ENCODE measurements at regions not wholly inside any gene's neighbourhood (a gene's known extent, or its start where the extent isn't known, plus 50 kb on each side); places are given as distances from the start of the nearest gene placed in this dataset.

DNA sequence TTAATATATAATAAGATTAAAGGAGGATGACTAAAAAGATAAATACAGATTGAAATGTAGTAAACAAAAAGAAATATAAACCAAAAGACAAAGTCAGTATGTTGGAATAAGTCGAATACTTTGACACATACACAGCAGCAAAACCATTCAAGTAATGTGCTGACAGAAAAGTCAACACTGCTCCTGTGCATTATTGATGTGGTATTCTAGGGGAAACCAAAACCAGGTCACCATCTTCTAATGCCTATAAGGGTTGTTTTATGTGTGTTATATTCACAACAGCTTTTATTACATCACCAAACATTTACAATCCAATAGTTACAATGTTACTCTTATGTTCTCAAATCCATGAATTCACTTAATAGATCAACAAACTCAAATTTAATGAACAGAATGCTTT is 111.8 kb upstream of the DKK2 start:
- BruUV-seq (replicated peaks): no TSS peak
- Histone ChIP-seq H3K9me3 (replicated peaks; ENCODE audit: control insufficient read depth, insufficient read depth, low read length) (no peaks in the 10 kb centered on the region), H3K4me3 (replicated peaks in 1 of 3; ENCODE audit: insufficient read depth in 1 of 3, low read depth in 1 of 3, low read length in 3 of 3) (no peak overlapping the region), H3K27me3 (ENCODE audit: control insufficient read depth in 2 of 2, insufficient read depth in 2 of 2, low read length in 2 of 2) (no peaks in the 10 kb centered on the region), H3K4me2 (ENCODE audit: insufficient read depth, low read length) (no peak overlapping the region), H3K27ac (ENCODE audit: insufficient read depth, low read depth, low read length) (no peak overlapping the region), H3K79me2 (ENCODE audit: control insufficient read depth, insufficient read depth, low read length) (no peaks in the 10 kb centered on the region), H3K9ac (replicated peaks; ENCODE audit: extremely low read depth, insufficient read depth, low read length) (no peak overlapping the region), H2AFZ (ENCODE audit: low read depth, low read length) (no peak overlapping the region), H3K4me1 (ENCODE audit: control insufficient read depth, extremely low read depth, insufficient read depth, low read length) (no peaks in the 10 kb centered on the region), H4K20me1 (replicated peaks; ENCODE audit: control insufficient read depth, extremely low read depth, insufficient read depth, low read length) (no peaks in the 10 kb centered on the region), H3K36me3 (ENCODE audit: control insufficient read depth in 2 of 2, extremely low read depth in 1 of 2, insufficient read depth in 2 of 2, low read length in 2 of 2) (no peaks in the 10 kb centered on the region), H3K9me1 (replicated peaks; ENCODE audit: control insufficient read depth, extremely low read depth, insufficient read depth, low read length) (no peaks in the 10 kb centered on the region)
- ChIA-PET CTCF (interaction anchor here (1.3 kb wide), 1 partner anchor 12 kb away, joined by 3 read pairs; no protein-coding TSS in a partner anchor), POLR2A (no interaction called here)
- intact Hi-C loops (cut with micrococcal nuclease): loop anchor here (2.0 kb wide), 1 partner anchor 15 kb away; no protein-coding TSS in a partner anchor
- no peak for TF ChIP-seq EZH2 (IDR thresholded peaks at IDR 0.05; ENCODE audit: borderline replicate concordance, low read depth, low read length, severe bottlenecking)
- TF ChIP-seq JUN (IDR thresholded peaks at IDR 0.05; ENCODE audit: borderline replicate concordance, insufficient read depth, insufficient read length, low read depth): no peak
- TF ChIP-seq MYC (IDR thresholded peaks at IDR 0.05; ENCODE audit: low read depth, low read length): no peak
- TF ChIP-seq GATA2 (IDR thresholded peaks at IDR 0.05; ENCODE audit: insufficient read depth, insufficient read length, low read depth, low read length): no peak
- no peak for TF ChIP-seq POLR2A (IDR thresholded peaks at IDR 0.05; ENCODE audit: low read depth, low read length)
- TF ChIP-seq, protein P1, sequence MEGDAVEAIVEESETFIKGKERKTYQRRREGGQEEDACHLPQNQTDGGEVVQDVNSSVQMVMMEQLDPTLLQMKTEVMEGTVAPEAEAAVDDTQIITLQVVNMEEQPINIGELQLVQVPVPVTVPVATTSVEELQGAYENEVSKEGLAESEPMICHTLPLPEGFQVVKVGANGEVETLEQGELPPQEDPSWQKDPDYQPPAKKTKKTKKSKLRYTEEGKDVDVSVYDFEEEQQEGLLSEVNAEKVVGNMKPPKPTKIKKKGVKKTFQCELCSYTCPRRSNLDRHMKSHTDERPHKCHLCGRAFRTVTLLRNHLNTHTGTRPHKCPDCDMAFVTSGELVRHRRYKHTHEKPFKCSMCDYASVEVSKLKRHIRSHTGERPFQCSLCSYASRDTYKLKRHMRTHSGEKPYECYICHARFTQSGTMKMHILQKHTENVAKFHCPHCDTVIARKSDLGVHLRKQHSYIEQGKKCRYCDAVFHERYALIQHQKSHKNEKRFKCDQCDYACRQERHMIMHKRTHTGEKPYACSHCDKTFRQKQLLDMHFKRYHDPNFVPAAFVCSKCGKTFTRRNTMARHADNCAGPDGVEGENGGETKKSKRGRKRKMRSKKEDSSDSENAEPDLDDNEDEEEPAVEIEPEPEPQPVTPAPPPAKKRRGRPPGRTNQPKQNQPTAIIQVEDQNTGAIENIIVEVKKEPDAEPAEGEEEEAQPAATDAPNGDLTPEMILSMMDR (IDR thresholded peaks at IDR 0.05; ENCODE audit: extremely low read depth in 1 of 2, insufficient read depth in 1 of 2, low read depth in 1 of 2, low read length in 2 of 2): no peak
- TF ChIP-seq POLR2AphosphoS5 (IDR thresholded peaks at IDR 0.05; ENCODE audit: insufficient read depth, low read depth, low read length): no peak
- TF ChIP-seq, protein P2, sequence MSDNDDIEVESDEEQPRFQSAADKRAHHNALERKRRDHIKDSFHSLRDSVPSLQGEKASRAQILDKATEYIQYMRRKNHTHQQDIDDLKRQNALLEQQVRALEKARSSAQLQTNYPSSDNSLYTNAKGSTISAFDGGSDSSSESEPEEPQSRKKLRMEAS (IDR thresholded peaks at IDR 0.05; ENCODE audit: insufficient read depth, insufficient read length): no peak
- dilution Hi-C loops (cut with MboI; ENCODE audit: extremely low pct_ligation_motif_present, low sequenced_read_pairs): no loop called here
- FAIRE-seq (no peak), DNase-seq (ENCODE audit: low read depth, low spot score) (no peak)
